GM18519 (cell line): ENCODE measurements at regions not wholly inside any gene's neighbourhood (a gene's known extent, or its start where the extent isn't known, plus 50 kb on each side); places are given as distances from the start of the nearest gene placed in this dataset.
"Not testable (repeated sequence)": the region's sequence is repeated elsewhere in the genome, so short reads cannot be mapped to it uniquely, and the experiment has no call there.

ENCODE experiments used
- ATAC-seq: cut with Tn5 transposase; IDR thresholded peaks from one replicate; pipeline ENCODE4 v1.9.1; 2021; ENCODE audit warnings: mild to moderate bottlenecking, moderate library complexity; ENCODE audit not compliant: unreplicated experiment, low FRiP score

DNA sequence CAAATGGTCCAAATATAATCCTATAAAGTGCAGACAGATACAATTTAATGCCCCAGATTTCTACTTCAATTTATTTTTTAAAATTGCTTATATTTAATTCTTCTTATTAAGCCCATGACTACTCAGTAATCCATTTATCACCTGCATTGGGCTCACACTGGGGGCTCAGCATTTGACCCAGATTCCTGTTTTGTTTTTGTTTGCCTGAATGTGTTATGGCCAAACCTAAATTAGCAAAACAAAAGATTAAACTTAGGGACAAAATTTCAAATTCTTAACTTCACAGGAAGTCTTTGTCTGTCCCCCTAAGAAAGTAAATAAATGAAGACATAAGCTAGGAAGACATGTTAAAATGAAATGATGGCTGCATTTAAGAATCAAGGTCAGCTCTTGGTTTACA, 322.3 kb downstream of the RMST start:
- no peak for ATAC-seq

DNA sequence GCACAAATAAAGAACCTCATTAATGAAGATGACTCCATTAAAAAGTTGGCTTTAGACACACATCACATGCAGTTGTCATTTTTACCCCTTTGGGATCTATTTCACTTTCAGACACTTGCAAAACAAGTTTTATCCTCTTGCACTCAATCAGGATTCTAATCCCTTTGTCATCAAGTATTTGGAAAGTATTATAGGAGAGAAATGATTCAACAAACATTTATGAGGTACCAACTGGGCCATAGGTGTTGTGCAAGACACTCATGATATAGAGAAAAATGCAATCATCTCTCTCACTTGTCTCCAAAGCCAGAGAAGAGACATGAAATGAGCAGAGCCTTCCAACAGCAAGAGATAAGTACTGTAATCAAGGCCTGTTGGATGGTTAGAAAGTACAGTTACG, 327.7 kb downstream of the RMST start:
- no peak for ATAC-seq

DNA sequence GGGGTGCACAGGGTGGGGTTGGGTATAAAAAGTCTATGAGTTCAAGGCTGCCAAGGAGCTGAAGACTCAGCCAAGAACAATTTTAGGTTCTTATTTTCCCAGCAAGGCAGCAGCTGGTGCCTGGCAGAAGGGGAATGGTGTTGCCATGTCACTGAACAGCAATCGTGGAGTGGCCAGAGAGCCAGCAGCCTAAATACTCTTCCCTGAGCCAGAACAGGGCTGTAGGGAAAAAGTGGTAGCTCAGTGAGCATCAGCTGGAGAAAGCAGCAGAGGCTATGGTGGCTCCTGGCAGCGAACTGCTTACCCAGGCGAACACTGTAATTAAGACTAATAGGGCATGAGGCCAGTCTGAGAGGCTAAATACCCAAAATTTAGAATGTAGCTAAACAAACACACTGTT, 334.9 kb downstream of the RMST start:
- no peak for ATAC-seq

DNA sequence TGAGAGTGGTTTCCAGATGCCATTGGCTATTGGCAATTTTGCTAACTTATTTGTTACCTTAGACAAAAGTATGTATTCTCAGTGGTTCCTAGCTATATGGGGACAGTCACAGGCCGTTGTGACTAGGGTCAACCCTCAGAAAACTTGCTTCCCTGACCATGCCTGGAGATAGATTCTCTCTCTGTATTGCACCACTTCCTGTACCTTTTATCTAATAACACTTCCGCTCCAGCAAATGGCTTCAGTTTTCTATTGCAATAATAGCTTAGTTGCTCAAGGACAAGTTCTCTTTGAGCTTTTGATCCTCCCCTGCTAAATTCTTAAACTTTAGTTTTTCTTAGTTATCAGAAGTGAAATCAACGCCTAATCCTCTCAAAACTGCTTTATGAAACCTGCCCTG, 338.0 kb downstream of the RMST start:
- ATAC-seq = no peak

DNA sequence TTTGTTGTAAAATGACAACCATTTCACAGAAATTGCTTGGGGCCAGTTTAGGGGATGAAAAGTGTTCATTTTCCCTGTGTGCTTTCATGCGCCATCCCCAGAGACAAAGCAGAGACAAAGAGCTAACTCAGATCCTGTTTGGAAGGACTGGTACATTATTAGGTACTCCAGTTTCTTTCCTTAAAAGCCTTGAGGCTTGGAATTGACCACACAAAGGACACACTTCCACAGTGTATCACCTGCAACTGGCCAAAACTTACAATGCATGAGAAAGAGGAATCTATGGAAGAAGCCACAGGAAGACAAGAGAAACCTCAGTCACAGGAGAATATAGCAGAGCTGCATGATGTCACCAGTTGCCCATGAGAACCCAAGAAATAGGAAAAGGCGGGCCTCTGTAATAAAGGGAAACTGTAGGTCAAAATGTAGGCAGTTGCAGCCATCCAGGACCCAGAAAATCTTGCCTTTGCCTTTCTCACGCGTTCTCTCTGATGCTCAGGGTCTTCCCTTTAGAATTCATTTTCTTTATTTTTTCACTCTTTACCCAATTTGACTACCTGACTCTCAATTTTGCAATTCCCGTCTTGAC, 339.0 kb downstream of the RMST start:
- ATAC-seq = no peak

DNA sequence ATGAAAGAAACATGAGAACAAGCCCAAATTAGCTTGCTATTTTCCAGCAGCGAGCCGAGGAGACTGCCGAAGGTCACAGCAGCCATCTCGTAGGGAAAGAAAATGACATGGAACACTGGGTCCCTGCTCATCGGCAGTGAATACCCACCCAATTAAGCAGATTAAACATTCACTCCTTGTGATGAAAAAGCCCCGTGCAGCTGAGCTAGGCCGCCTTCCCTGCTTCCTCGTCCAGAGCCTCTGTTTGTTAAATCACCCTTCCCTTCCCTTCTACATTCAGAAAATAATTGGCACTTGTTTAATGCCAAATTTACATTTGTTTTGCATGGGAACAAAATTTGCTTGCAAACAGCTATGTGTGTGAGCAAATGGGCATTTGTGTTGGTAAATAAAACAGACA, 342.5 kb downstream of the RMST start:
- ATAC-seq = no peak

DNA sequence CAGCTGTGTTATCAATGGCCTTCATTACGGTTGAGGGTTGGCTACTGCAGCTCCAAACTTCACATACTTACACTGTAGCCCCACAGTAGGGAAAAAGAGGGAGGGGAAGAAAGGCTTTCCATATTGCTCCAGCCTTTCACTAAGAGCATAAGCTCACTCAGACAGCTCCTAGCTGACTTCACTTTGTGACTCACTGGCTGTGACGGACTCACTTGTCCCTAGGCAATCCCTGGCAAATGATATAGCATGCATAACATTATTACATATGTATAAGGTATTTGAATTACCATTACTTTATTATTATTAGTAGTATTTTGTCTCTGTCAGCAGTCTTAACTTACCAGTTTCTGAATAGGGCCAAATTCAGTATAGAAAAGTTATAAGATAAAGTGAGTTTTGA, 350.7 kb downstream of the RMST start:
- no peak for ATAC-seq

DNA sequence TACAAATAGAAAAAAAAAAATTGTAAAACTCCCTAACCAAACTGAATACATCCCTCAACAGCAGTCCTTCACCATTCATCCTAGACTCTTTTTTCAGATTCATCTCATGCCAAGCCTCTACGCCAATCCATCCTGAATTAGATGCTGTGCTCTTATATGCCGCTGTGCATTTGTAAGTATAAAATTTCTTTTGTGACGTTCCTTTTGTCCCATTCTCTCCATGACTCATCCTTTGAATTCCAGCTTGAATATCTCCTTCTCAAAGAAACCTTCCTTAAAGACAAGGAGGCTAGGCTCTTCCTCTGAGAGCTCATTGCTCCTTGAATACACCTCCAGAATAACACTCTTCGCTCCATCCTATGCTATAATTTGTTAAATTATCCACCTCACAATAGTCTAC, 359.2 kb downstream of the RMST start:
- no peak for ATAC-seq

DNA sequence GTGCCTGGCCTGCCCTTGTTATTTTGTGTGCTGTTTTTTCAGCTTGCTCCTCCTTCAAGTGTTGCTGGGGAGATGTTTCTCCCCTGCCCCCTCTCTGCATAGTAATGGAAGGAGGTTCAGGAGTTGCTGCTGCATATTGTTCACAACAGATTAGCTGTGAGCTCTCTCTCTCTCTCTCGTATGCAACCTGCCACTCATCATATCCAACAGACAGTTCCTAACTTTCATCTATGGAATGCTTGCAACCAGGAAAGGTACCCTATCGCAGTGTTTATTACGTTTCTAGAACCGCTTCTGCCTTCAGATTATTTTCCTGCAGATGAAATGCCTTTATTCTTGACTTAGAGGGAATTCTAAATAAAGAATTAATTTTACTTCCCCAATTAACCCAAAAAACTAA, 372.9 kb downstream of the RMST start:
- no peak for ATAC-seq

DNA sequence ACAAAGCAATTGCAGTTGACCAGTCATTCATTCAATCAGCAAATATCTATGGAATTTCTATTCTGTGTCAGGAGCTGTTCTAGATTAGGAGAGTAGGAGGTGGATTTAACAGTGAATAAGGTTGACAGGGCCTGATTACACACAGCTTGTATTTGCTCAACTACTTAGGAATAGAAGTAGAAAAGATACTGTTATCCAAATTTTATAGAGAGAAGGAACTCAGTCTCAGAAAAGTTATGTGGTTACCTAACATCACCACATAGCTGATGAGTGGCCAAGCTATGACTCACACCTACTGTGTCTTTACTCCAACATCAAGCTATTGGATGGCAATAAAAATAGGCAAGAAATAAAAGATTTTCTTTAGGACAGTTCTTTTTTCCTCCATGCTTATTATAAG, 374.8 kb downstream of the RMST start:
- ATAC-seq = no peak

DNA sequence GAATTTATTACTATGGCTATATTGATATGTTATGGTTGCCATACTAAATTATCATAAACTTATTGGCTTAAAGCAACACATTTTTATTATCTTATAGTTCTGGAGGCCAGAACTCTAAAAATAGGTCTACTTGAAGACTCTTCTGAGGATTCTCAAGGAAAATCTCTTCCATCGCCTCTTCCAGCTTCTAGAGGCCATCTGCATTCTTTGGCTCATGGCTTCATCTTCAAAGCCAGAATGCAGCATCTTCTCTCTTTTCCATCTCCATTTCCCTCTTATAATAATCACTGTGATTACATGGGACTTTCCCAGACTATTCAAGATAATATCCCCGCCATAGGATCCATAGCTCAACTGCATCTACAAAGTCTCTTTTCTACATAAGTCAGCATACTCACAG, 385.4 kb downstream of the RMST start:
- ATAC-seq = no peak

DNA sequence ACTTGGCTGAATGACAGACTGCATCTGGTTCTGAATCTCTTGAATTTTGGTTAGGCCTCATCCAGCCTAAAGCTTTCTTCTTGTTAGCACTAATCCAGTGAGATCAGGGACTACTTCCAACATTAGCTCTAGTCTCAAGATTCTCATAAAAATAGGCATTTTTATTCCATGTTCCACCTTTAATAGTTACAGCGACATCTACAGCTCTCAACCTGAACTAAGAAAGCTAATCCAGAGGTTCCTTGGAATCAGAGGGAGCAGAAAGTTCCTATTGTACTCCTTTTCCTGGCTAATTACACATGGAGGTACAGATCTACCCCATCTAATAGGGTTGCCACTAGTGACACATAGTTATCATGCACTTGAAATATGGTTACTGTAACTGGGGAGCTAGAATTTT, 391.9 kb downstream of the RMST start:
- ATAC-seq = no peak

DNA sequence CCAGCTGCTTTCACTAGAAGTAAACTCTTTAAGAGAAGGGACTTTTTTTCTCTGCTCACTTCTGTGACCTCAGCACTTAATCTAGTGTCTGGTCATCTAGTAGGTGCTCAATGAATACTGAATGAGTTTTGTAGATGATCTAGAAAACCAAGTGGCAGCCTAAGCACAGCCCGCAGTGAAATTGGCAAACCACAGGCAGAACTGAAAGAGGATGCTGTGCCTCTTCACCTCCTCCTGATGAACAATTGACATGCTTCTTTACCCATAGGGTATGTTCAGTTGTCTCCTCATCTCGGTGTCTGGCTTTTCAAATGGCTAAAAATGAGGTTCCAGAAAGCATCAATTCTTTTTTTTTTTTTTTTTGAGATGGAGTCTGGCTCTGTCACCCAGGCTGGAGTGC, 399.5 kb downstream of the RMST start:
- ATAC-seq = no peak

DNA sequence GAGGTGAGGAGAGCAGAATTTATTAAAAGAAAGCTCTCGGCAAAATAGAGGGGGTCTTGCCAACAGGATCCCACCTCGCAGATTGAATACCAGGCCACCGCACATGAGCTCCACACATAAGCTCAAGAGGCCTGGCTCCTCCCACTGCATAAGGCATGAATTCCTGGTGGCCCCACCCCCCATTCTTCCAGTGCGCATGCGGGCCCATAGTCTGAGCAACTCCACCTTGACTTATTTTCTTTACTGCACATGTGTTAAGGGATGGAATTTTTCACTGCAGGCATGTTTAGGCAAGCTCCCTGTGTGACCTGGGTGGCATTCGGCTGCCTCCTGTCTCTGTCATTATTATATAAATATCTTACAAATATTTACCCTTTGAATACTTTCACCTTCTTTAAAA, 412.5 kb downstream of the RMST start:
- ATAC-seq = no peak

DNA sequence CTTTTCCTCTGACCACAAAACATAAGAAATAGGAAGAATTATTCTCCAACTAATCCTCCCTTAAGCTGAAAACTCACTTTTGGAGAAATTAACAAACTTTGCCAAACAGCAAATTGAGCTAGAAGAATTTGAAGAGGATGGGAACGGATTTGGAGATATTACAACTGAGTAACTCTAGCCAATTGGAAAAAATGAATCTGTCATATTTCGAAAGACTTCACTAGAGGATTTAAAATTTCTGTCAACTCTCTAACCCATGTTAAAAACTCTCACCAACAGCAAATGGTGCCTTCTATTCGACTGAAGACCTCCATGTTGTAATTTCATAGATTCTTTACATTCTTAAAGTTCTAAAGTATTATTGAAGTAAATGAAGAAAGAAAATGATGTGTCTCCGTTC, 414.2 kb downstream of the RMST start:
- ATAC-seq = no peak

DNA sequence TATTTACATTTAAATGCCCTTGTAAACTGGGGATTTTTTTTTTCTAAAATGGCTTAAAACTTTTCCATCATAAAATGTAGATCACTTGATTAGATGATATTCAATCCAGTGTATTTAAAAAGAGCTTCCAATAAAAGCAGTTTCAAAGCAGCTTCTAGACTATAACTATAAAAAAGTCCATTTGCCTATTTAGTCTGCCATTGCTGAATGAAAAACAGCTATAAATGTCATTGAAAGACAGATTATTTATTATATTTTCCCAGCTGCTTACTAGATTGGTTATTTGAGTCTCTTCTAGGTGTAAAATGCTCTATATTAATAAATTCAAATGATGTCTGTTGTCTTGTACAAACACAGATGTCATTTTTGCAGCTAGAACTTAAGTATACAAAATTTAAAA, 414.8 kb downstream of the RMST start:
- no peak for ATAC-seq

DNA sequence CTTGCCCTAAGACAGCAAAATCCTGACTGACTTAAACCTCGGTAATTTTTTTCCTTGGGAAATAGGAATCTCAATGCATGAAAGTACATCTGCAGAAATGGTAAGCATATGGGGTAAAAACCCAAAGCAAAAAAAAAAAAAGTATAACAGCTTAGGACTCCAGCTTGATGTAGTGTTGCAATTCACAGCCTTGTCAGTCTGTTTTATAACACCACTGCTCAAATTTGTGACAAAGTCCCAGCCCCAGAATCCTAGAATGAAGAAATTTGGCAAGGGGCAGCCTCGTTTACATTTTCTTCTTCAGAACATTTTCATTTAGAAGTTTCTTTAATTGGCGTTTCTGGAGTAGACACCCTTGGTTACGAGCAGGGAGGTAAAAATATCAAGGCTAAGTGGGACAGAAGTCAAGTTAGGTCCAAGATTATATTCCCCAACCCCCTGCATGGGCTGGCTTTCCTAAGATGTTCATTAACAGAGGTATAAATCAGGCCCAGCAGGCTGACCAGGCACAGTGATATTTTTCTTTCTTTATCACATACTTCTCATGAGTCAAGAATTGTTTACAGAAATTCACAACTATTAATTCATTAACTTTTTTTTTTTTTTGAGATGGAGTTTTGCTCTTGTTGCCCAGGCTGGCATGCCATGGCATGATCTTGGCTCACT, 424.0 kb downstream of the RMST start:
- no peak for ATAC-seq

DNA sequence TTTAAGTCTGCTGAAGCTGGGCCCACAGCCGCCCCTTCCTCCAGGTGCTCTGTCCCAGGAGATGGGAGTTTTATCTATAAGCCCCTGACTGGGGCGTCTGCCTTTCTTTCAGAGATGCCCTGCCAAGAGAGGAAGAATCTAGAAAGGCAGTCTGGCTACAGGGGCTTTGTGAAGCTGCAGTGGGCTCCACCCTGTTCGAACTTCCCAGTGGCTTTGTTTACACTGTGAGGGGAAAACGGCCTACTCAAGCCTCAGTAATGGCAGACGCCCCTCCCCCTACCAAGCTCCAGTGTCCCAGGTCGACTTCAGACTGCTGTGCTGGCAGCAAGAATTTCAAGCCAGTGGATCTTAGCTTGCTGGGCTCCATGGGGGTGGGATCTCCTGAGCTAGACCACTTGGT, 435.3 kb downstream of the RMST start:
- not testable (repeated sequence) for ATAC-seq

DNA sequence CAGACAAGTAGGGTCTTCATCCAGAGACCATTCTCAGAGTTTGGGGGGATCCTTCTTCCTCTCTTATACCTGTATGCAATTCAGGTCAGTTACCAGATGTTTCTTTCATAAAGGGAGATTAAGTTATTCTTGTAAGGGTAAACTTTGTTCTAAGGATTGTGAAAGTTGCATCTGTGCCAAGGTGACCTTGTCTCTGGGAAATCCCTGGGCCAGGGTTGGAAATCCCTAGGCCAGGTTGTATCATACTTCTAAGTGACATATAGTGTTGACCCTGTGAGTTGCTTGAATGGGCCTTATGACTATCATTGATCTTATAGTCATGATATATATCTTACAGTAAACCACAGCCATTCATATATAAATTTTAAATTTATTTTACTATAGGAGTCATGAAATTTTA, 436.9 kb downstream of the RMST start:
- ATAC-seq = no peak

DNA sequence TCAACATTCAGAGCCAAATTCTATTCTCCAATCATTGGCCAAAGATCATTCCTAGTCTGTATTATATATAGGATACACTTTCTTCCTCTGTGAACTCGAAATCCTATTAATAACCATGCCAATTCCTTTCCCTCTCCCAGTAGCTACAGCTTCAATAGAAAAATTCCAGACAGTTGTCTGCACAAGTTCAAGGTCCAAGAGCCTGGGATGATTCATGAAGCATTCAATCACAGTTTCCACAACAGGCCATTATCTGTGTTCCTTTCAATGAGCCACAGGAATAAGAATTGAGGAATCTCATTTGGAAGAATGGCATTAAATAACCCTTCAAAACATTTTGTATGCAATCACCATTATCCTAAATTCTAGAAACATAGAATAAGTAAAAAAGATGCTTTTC, 437.4 kb downstream of the RMST start:
- no peak for ATAC-seq

DNA sequence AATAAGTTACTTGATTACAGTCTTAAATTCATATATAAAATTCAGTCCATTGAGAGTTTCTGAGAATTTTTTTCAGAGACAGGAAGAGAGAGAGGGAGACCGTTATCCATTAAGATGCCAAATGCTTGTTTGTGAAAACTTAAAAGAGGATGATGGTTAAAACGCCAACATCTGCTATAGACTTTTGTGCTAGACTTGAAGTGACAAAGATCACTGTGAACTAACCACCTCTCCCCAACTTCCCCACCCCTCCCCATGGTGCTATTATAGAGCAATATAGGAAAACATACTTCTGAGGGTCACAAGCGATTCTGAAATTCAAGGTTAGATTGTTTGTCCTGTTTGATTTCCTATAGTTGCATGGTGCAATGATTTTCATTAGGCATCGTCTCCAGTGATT, 440.8 kb downstream of the RMST start:
- ATAC-seq = no peak

DNA sequence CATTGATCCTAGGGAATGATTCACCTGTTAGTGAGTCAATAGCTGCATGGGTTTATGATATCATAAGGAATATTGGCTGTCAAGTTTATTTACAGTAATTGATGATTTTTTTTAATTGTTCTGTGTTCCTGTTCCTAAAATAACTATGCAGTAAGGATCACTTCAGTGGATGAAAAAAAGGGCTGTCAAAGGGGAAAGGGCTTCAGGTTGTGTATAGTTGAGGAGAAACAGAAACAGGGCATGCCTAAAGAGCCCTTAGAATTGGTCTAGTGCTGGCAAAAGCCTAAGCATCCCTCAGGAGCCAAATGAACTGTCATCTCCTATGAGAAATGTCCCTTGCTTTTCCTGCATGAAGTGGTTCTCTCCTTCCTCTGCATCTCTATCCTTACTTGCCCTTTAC, 444.9 kb downstream of the RMST start:
- no peak for ATAC-seq

DNA sequence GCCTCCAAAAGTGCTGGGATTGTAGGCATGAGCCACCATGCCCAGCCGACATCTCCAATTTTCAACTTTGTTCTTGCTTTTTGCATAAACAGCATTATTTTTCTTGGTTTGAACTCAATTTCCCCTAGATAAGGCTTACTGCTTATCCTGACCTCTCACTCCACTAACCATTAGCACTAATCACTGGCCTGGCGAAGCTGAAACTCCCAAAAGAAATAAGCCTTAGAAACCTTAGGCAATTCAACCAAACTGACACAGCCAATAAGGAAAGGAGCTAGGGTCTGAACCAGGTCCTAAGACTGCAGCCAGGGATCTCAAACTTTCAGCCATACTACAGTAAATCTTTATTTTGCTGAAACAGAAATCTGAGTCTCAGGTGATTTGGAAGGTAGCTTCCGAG, 448.0 kb downstream of the RMST start:
- ATAC-seq = no peak
